Iris pigment epithelial cell (primary cell): ENCODE measurements at regions not wholly inside any gene's neighbourhood (a gene's known extent, or its start where the extent isn't known, plus 50 kb on each side); places are given as distances from the start of the nearest gene placed in this dataset.

Experiments
- DNase-seq: peaks from one replicate; pipeline ENCODE4 v3.0.0-alpha.2; 2011; ENCODE audit warnings: low read depth

DNA sequence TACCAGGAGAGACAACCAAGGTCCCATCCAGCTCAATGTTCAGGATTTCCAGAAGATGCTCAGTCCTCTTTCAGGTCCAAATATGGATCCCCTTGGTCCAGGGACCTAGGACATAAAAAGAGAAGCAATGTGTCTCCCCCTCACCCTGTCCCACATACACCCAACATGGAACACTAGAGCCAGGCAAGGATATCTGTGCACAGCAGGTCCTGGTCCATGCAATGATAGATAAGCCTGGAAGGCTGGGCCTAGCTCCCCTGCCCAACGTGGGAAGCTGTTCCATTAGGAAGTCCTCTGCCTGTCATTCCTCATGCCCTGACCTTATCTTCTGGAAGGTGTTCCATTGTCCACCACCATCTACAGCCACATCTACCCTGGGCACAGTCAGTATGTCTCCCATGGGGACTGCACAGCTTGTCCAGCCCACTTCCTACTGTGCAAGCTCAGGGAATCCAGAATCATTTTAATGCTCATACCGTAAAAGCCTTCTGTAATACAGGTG lies 1434.8 kb downstream of the TBC1D22A start:
- no peak for DNase-seq

DNA sequence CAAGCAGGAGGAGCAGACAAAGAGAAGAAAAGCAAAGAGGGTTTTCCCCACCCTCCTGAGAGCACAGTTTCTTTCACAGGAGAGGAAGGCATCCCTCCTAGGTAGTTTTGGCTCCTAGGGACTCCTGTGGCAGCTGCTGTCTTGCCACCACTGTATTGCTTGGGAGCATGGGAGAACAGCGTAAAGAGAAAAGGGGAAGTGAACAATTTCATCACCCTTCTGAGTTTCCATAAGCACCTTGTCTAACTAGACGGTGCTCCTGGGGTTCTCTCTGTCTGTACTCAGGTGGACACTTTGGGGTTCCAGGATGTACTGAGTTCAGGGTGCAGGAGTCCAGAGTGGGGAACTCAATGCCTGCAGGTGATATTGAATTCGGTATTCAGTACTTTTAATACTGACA lies 1430.5 kb downstream of the TBC1D22A start:
- DNase-seq: no peak

DNA sequence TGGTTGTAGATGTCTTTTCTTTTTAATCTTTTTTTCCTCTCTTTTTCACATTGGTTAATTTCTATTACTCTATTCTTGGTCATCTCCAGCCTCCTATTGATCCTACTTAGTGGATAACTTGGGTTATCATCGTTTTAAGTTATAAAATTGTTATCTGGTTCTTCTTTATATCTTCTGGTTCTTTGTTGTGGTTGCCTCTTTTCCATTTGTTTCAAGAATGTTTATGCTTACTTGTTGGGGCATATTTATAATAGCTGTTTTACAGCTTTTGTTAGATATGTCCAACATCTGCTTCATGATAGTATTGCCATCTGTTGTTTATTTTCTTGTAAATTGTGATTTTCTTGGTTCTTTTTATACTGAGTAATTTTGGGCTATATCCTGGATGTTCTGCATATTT lies 1429.6 kb downstream of the TBC1D22A start:
- no peak for DNase-seq

DNA sequence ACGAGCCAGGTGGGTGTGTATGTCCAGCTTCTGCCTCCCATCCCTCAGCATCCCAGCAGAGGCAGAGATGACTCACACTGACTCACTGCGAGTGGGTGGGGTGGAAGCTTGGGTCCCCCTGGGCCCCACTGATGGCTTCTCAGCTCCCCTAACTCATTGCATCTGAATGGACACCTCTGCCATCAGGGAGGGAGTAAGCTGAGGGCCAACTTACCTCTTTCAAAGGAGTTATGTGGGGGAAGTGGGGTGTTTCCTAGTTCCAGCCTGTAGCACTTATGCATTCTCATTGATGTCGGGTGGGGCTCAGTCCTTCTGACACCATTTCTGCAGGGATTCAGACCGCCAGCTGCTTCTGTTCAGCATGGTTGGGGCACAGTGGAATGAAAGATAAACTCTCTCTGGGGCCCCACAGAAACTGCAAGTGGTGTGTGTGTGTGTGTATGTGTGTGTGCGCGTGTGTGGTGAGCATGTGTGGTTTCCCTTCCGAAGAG lies 1425.8 kb downstream of the TBC1D22A start:
- DNase-seq: no peak

DNA sequence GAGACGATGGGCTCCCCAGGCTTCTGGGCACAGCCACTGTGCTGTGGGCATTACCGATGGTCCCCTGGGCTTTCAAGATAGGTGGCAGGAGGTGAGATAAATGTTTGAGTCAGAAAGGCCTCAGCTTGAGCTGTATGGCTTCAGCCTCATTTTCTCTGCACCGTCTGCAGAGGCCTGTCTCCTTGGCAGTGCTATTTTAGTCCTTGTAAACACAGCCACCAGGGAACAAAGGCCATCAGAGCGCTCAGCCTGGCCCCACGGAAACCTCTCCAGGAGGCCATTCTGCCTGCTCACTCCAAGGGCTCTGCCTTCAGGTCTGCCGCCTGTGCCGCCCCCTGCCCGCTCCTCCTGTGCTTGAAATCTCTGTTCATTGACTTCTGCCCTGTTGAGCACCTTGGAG lies 1424.9 kb downstream of the TBC1D22A start:
- DNase-seq: no peak

DNA sequence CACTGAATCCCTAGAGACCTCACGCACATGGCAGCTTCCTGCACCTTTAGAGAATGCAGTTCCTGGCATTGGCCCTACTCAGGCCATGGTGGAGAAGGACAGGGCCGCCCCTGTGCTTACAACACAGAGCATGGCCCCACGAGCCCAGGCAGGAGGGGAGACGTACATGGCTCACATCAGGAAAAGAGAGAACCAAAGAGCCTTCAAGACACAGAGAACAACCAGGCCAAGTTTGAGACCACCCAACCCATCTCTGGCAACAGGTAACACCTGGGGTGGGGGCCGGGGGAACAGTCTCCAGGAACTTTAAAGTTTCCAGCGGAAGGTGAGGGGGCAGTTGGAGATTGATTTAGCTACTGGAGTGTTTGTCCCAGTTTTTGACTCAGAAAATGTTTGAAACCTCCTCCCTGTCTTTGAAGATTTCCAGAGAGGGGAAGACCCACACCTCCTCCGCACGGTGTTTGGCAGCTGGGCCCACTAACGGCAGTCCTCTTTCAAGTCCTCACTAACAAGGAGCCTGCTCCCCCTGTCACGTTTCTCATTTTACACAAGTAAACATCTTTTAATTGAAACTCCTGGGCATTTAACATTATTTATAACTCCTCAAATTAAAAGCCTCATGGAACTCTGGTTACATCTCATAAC lies 1423.8 kb downstream of the TBC1D22A start:
- no peak for DNase-seq

DNA sequence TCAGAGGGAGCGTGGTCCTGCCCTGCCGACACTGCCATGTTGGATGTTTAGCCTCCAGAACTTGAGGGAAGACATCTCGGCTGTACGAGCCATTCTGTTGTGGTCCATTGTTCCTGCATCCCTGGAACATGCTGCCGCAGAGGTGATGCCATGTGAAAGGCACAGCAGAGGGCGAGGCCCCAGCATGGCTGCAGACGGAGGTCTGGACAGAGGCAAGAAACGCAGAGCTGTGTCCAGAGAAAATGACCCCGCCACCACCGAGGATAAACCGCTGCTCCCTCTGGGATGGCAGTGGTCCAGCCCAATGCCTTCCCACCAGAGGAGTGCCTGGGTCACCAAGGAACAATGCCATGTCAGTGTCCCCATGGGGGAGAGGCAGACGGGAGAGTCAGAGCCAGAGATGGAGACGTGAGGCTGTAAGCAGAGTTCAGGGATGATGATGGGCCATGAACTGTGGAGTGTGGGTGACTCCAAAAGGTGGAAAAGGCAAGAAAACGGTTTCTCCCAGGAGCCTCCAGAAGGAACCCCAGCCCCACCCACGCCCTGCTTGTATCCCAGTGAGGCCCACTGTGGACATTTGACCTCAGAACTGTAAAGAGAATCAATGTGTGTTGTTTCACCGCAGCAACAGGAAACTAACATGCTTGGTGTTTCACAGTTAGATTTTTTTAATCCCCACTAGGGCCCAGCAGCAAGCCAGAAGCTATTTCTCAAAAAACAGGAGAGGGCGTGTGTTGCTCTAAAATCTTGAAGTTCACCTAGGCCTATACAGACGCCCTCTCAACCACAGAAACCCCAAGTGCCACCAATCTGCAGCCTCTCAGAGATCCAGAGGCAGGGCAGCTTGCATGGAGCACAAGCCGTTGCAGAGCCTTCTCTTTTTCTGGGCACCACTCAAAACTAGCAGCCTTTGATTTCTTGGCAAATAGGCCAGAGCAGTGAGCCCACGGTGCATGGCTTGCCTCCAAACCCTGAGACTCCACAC lies 1422.9 kb downstream of the TBC1D22A start:
- DNase-seq: no peak

GRCh38 chr22:48182846-48183805 lies 1420.7 kb downstream of the TBC1D22A start:
- no peak for DNase-seq

DNA sequence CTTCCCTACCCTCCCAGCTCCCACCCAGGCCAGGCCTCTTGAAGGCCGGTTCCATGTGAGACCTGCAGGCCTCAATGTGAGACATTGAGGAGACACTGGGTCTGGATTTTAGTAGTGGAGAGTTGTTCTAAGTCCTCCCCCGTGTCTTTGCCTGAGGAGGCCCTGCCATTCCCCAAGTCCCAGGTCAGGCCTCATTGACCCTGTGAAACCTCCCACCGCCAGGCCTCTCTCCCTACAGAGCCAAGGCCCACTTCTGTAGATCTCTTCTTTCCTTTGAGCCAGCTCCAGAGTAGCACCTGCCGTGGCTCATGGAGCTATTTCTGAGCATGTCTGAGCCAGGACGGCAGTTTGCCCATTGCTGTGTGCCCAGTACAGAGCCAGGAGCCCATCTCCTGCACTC lies 1419.6 kb downstream of the TBC1D22A start:
- no peak for DNase-seq

DNA sequence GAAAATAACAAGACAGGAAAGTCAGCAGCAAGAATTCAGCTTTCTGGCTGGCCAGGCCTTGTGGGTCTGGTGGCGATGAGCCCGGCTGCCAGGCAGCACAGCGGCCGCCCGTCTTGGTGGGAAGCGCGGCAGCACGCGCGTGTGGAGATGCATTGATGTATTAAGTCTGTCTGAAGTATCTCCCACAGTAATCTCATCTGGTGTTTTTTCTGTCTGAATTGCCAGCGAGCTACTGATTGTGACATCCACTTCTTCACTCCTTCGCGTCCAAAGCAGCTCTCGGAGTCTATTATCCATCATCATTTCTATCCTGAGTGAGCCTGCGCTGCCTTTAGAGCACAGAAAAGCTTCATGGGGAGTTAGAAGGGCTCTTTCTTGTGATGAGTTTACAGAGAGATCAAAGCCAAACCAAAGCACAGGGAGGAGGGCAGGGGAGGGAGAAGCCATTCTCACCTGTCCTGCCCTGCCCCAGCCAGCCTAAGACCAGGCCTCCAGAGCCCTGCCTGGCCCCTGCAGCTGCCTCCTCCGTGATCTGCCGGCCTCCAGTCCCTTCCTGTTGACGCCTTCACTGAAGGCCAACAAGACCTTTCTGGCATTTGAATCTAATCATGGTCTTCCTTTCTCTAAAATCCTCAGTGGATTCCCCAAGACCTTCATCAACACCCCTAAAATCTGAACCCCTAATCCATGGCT lies 1419.0 kb downstream of the TBC1D22A start:
- DNase-seq: no peak

DNA sequence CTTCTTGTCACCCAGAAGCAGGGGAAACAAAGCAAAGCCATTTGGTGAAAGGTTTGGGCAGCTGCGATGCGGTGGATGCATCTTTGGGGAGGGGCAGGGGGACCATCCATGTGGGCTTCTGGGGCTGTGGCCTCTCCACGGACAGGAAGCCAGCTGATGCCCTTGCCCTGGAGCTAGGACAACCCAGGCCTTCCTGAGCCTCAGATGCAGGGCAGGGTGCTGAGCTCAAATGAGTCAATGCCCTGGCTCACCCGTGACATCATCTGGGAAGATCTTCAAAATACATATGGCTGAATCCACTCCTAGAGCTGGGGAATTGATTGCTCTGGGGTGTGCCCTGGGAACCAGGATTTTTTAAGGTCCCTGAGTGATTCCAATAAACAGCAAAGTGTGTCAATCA lies 1418.2 kb downstream of the TBC1D22A start:
- DNase-seq: no peak

DNA sequence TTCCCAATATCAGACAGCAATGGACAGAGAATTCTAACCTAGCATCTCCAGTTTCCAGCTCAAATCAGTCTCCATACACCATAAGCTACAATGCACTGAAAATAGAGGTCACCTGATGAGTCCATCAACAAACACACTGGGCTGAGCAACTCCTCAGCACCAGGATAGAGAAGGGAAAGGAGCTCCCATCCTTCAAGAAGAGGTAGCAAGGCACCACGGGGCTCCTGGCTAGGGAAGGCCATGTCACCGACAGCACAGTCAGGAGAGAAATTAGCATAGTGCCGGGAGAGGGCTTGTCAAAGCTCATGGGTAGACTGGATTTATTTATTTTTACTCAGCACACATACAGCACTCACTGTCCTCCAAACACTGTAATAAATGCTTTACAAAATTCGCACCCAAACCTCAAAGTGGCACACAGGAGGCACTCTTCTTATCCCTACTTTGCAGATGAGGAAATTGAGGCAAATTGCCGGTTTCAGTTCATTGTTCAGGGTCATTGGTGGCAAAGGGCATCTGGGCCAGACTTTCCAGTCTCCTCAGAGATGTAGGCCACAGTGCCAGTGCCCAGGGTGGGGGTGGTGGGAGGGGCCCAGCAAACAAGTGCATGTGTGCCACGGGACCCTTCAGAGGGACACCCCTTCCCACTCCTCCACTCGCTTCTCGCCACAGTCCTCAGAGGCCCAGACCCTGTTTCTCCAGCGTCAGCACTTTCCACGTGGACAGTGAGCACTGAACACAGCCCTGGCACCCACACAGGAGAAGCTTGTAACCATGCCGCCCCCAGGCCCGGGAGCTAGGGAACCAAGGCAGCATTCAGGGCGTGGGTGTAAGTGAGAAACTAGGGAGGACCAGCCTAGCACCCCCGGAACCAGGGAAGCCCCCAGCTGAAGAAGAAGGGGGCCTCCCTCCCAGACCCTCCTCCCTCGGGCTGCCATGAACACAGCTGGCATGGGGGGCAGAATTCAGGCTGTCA lies 1417.4 kb downstream of the TBC1D22A start:
- no peak for DNase-seq

GRCh38 chr22:48178536-48178935 lies 1416.1 kb downstream of the TBC1D22A start:
- DNase-seq: no peak

GRCh38 chr22:48177631-48178030 lies 1415.2 kb downstream of the TBC1D22A start:
- DNase-seq: no peak

DNA sequence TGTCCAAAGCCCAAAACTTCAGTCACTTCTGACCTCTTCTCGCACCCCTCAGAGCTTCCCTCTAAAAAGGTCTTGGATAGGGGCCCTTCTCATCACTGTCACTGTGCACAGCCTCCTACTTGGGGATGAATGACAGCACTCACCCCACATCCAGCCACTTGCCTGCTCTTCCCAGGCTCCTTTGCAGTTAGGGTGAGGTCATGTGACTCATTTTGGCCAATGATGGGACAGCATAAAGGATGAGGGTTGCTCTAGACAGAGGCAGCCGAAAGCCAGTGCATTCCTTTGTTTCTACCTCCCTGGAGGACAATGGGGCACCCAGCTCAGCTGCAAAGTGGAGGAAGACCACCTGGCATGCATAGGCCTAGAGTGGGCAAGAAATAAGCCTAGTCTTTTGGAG lies 1413.3 kb downstream of the TBC1D22A start:
- no peak for DNase-seq

DNA sequence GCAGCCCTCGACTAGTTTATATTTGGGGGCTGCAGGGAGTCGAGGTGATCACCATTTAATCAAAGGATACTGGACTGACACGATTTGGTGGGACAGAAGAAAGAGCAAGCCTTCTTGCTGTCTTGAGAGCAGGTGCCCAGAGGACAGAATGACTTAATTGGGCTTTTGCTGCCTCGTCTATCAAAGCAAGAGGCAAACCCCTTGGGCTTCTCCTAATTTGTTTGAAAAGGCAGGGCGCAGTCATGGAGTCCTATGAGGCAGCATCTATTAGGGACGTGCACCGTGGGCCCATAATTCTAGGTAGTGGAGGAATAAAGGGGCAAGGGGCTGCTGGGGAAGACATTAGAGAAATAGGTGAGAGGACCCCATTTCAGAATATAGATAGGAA lies 1411.3 kb downstream of the TBC1D22A start:
- DNase-seq: no peak

- DNase-seq: no peak
Observed at GRCh38 chr22:48173061-48173772, 1410.8 kb downstream of the TBC1D22A start.

- no peak for DNase-seq
Observed at GRCh38 chr22:48171271-48171691, 1408.8 kb downstream of the TBC1D22A start.

DNA sequence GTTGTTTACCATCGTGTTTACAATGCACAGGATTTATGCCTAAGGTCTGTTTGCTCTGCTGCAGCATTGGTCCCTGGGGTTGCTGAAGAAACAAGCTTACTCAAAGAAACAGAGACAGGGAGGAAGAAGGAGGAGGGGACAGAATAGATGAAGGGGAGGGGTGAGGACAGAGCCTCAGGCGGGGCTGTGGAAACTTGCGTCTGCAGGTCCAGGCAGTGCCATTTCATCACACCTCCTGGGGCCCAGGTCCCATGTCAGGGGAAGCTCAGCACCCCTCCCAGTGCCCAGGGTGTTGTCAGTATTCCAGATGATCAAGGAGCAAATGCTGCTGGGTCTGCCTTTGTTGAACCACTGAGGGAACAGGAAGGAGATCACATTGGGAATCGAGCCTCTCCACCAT lies 1406.8 kb downstream of the TBC1D22A start:
- no peak for DNase-seq
